ENCODE measurements at regions not wholly inside any gene's neighbourhood (a gene's known extent, or its start where the extent isn't known, plus 50 kb on each side); places are given as distances from the start of the nearest gene placed in this dataset.

DNA sequence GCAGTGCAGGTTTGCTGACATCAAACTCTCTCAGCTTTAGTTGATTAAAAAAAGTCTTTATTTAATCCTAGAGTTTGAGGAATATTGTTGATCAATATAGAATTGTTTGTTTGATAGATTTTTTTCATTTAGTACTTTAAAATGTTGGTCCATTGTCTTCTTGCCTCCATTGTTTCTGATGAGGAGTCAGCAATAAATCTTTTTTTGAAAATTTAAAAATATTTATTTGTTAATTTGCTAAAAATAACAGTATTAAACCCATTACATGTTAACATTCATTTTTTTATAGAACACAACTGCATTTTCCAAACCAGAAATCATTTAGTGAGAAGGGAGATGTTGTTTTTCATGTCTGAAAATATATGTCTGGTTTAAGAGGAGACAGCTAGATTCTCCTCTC lies 173.8 kb upstream of the USP24 start:
- TF ChIP-seq, protein P1, sequence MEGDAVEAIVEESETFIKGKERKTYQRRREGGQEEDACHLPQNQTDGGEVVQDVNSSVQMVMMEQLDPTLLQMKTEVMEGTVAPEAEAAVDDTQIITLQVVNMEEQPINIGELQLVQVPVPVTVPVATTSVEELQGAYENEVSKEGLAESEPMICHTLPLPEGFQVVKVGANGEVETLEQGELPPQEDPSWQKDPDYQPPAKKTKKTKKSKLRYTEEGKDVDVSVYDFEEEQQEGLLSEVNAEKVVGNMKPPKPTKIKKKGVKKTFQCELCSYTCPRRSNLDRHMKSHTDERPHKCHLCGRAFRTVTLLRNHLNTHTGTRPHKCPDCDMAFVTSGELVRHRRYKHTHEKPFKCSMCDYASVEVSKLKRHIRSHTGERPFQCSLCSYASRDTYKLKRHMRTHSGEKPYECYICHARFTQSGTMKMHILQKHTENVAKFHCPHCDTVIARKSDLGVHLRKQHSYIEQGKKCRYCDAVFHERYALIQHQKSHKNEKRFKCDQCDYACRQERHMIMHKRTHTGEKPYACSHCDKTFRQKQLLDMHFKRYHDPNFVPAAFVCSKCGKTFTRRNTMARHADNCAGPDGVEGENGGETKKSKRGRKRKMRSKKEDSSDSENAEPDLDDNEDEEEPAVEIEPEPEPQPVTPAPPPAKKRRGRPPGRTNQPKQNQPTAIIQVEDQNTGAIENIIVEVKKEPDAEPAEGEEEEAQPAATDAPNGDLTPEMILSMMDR (conservative IDR thresholded peaks at IDR 0.05 in 1 of 2, IDR thresholded peaks at IDR 0.05 in 1 of 2; ENCODE audit: low read depth in 1 of 2, low read length in 2 of 2): no peak
- no peak for TF ChIP-seq EZH2 (IDR thresholded peaks at IDR 0.05; ENCODE audit: low read length, missing control alignments)
